Esophagus squamous epithelium (tissue), 5 donors: ENCODE measurements at regions not wholly inside any gene's neighbourhood (a gene's known extent, or its start where the extent isn't known, plus 50 kb on each side); places are given as distances from the start of the nearest gene placed in this dataset.

Source experiments
- DNase-seq: peaks from one replicate; lab custom pipeline; 2025; lab: John Stamatoyannopoulos, UW
- H3K27ac ChIP-seq, 4 donors: fragments of 200-600 bp; sonication (generic); one replicate each; pipeline ENCODE4 v1.5.1; 2016 to 2019; ENCODE audit warnings: mild to moderate bottlenecking in 1 of 4
- H3K27me3 ChIP-seq, 4 donors: fragments of 200-600 bp; sonication (generic); 1 replicate in 3 of 4; 2 replicates in 1 of 4; pipeline versions ENCODE4 v1.5.1 to v1.6.0; 2017 to 2021; ENCODE audit warnings: antibody characterized with exemption in 1 of 4
- H3K36me3 ChIP-seq, 3 donors: fragments of 200-600 bp; sonication (generic); one replicate each; pipeline ENCODE4 v1.5.1; 2016 to 2019
- H3K4me1 ChIP-seq, 3 donors: fragments of 200-600 bp; sonication (generic); one replicate each; pipeline ENCODE4 v1.5.1; 2017 to 2019
- H3K4me3 ChIP-seq, 4 donors: fragments of 200-600 bp; sonication (generic); 1 replicate in 3 of 4; 2 replicates in 1 of 4; pipeline ENCODE4 v1.5.1; 2016 to 2019; ENCODE audit warnings: mild to moderate bottlenecking in 2 of 4, moderate library complexity in 1 of 4
- H3K9me3 ChIP-seq, 3 donors: fragments of 200-600 bp; sonication (generic); one replicate each; pipeline ENCODE4 v1.5.1; 2016 to 2019
- POLR2A ChIP-seq, 4 donors: fragments of 450-650 bp; IDR thresholded peaks; one replicate each; pipeline ENCODE4 v1.6.1; 2017; ENCODE audit warnings: antibody characterized with exemption in 4 of 4, mild to moderate bottlenecking in 4 of 4, moderate library complexity in 3 of 4
- WGBS, 2 donors: methylation state at CpG; one replicate each; pipeline ENCODE4 v1.1.5; 2018; 5-methylcytosine and 5-hydroxymethylcytosine counted together
- intact Hi-C: fragments of 100-400 bp; cut with DNase I; formaldehyde crosslinking; loops from one replicate; pipeline ENCODE4 v1.15.0; 2022
- TF ChIP-seq, protein P1 (sequence below), 6 experiments: fragments of 450-650 bp in 4 of 6; fragments of 200-600 bp in 2 of 6; sonication (generic) in 2 of 6; IDR thresholded peaks; one replicate each; pipeline ENCODE4 v1.5.1; 2016 to 2019; ENCODE audit warnings: antibody characterized with exemption in 6 of 6, mild to moderate bottlenecking in 4 of 6, moderate library complexity in 4 of 6
- donor health status: DM: yes; HTN: yes; CAD: no.

- Histone ChIP-seq H3K27me3 (no peaks in the 10 kb centered on the region), H3K27ac (no peak overlapping the region), H3K9me3 (peaks cover 0 to 13% (median 9%) of the 10 kb centered on the region in 3 donors), H3K4me1 (no peaks in the 10 kb centered on the region), H3K4me3 (no peak overlapping the region), H3K36me3 (no peaks in the 10 kb centered on the region)
- TF ChIP-seq, protein P1, sequence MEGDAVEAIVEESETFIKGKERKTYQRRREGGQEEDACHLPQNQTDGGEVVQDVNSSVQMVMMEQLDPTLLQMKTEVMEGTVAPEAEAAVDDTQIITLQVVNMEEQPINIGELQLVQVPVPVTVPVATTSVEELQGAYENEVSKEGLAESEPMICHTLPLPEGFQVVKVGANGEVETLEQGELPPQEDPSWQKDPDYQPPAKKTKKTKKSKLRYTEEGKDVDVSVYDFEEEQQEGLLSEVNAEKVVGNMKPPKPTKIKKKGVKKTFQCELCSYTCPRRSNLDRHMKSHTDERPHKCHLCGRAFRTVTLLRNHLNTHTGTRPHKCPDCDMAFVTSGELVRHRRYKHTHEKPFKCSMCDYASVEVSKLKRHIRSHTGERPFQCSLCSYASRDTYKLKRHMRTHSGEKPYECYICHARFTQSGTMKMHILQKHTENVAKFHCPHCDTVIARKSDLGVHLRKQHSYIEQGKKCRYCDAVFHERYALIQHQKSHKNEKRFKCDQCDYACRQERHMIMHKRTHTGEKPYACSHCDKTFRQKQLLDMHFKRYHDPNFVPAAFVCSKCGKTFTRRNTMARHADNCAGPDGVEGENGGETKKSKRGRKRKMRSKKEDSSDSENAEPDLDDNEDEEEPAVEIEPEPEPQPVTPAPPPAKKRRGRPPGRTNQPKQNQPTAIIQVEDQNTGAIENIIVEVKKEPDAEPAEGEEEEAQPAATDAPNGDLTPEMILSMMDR (IDR thresholded peaks at IDR 0.05), result no peak
- intact Hi-C loops, result no loop called here
- WGBS, 2 donors, result 60 to 75% methylated on average over 1 of the region's 1 CpG
- DNase-seq, result no peak
Measured at GRCh38 chr3:89762405-89762804, 655.0 kb downstream of the EPHA3 start.

DNA sequence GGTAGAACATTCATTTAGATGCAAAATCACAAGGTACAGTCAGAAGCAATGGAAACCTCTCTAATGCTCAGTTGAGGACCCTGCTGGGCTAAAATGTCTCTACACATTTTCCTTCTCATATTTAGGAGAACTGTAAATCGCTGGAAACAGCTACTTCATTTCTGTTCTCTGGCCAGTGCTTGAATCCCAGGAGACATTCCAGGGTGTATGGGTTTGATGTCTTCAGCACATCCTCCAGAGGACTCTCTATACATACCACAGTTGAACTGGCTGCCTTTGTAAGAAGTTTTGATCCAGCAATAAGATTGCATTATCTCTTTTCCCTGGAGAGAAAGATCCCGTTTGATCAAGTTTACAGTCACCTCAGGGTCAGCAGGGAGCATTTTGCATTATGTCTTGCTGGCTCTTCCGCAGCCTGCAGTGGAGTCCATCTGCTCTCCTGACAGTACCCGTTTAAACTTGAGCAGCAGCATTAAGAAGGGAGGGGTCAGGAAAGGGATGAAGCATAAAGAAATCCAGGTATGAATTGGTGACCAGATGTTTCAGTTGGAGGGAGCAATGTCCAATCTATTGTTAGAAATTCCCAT is 676.0 kb downstream of the EPHA3 start:
- no peak for DNase-seq
- TF ChIP-seq, protein P1 (IDR thresholded peaks at IDR 0.05), result no peak
- no peak for TF ChIP-seq POLR2A (IDR thresholded peaks at IDR 0.05)
- H3K4me3 ChIP-seq, result no peak overlapping the region
- H3K27me3 ChIP-seq, result no peaks in the 10 kb centered on the region
- H3K9me3 ChIP-seq, result no peaks in the 10 kb centered on the region
- intact Hi-C loops, result no loop called here
- H3K36me3 ChIP-seq, result no peaks in the 10 kb centered on the region
- H3K27ac ChIP-seq, result no peak overlapping the region
- no peaks in the 10 kb centered on the region for H3K4me1 ChIP-seq
- 34 to 40% methylated on average over 3 to 4 of the region's 4 CpGs for WGBS, 2 donors

GRCh38 chr3:89787485-89787884 is 680.1 kb downstream of the EPHA3 start:
- TF ChIP-seq, protein P1 (IDR thresholded peaks at IDR 0.05), result no peak
- TF ChIP-seq POLR2A (IDR thresholded peaks at IDR 0.05), result no peak
- Histone ChIP-seq H3K4me3 (no peak overlapping the region), H3K9me3 (no peaks in the 10 kb centered on the region), H3K27ac (no peak overlapping the region), H3K36me3 (no peaks in the 10 kb centered on the region), H3K27me3 (no peaks in the 10 kb centered on the region), H3K4me1 (no peaks in the 10 kb centered on the region)
- 63 to 72% methylated on average over 5 of the region's 5 CpGs for WGBS, 2 donors
- no peak for DNase-seq
- intact Hi-C loops, result no loop called here

- Histone ChIP-seq H3K27ac (no peak overlapping the region), H3K9me3 (no peaks in the 10 kb centered on the region), H3K4me1 (no peaks in the 10 kb centered on the region), H3K27me3 (no peaks in the 10 kb centered on the region), H3K36me3 (no peaks in the 10 kb centered on the region), H3K4me3 (no peak overlapping the region)
- 26 to 50% methylated on average over 1 of the region's 1 CpG for WGBS, 2 donors
- intact Hi-C loops, result no loop called here
- no peak for DNase-seq
- TF ChIP-seq, protein P1 (IDR thresholded peaks at IDR 0.05), result no peak
- TF ChIP-seq POLR2A (IDR thresholded peaks at IDR 0.05), result no peak
Measured at GRCh38 chr3:89787979-89788378, 680.6 kb downstream of the EPHA3 start.

DNA sequence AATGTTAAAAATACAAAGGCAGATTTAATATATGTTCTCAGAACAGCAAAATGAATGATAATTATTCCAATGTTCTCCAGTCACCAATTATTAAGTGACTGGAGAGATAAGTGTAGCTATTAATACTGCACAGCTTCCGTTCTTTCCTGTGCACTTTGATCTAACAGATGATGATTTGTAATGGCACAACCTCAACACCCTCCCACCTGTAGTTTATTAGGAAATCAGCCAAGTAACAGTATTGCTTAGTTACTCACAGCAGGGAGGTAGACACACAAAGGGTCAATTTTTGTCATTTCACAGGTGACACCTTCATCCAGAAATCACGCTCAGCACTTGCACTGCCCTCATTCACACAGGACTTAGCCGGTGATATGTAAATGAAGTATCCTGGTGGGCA is 688.1 kb downstream of the EPHA3 start:
- Histone ChIP-seq H3K9me3 (peaks cover 0 to 5% (median 0%) of the 10 kb centered on the region in 3 donors), H3K4me1 (no peaks in the 10 kb centered on the region), H3K36me3 (no peaks in the 10 kb centered on the region), H3K4me3 (no peak overlapping the region), H3K27ac (no peak overlapping the region), H3K27me3 (no peaks in the 10 kb centered on the region)
- intact Hi-C loops, result no loop called here
- TF ChIP-seq, protein P1 (IDR thresholded peaks at IDR 0.05), result no peak
- TF ChIP-seq POLR2A (IDR thresholded peaks at IDR 0.05), result no peak
- DNase-seq, result no peak
- WGBS, 2 donors, result 49 to 62% methylated on average over 3 of the region's 3 CpGs
